ENCODE measurements at regions not wholly inside any gene's neighbourhood (a gene's known extent, or its start where the extent isn't known, plus 50 kb on each side); places are given as distances from the start of the nearest gene placed in this dataset.

DNA sequence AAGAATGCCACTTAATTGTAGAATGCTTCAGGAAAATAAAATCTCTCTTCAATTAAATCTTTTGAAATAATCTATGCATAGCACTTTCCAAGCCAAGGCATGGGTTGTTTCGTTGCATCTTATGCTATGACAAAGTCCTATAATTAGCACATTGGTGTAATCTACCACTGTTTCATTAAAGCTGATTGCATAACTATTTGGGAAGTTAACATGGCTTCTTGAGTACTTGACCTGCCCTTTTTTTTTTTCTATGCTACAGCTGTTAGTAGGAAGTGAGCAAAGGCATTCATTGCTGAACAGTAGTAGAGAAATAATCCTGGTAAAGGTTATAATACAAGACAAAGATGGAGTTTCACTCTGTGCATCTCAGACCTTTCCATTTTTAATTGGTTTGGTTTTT is 557.2 kb upstream of the CELF2 start:
- no peak for DNase-seq (ENCODE audit: low spot score)
- ChIA-PET POLR2A (ENCODE audit: low non-redundant PET) (no interaction called here), CTCF (no interaction called here)
- no peak overlapping the region for H3K27ac ChIP-seq
- TF ChIP-seq, protein P1, sequence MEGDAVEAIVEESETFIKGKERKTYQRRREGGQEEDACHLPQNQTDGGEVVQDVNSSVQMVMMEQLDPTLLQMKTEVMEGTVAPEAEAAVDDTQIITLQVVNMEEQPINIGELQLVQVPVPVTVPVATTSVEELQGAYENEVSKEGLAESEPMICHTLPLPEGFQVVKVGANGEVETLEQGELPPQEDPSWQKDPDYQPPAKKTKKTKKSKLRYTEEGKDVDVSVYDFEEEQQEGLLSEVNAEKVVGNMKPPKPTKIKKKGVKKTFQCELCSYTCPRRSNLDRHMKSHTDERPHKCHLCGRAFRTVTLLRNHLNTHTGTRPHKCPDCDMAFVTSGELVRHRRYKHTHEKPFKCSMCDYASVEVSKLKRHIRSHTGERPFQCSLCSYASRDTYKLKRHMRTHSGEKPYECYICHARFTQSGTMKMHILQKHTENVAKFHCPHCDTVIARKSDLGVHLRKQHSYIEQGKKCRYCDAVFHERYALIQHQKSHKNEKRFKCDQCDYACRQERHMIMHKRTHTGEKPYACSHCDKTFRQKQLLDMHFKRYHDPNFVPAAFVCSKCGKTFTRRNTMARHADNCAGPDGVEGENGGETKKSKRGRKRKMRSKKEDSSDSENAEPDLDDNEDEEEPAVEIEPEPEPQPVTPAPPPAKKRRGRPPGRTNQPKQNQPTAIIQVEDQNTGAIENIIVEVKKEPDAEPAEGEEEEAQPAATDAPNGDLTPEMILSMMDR (conservative IDR thresholded peaks at IDR 0.05; ENCODE audit: low read depth): no peak

DNA sequence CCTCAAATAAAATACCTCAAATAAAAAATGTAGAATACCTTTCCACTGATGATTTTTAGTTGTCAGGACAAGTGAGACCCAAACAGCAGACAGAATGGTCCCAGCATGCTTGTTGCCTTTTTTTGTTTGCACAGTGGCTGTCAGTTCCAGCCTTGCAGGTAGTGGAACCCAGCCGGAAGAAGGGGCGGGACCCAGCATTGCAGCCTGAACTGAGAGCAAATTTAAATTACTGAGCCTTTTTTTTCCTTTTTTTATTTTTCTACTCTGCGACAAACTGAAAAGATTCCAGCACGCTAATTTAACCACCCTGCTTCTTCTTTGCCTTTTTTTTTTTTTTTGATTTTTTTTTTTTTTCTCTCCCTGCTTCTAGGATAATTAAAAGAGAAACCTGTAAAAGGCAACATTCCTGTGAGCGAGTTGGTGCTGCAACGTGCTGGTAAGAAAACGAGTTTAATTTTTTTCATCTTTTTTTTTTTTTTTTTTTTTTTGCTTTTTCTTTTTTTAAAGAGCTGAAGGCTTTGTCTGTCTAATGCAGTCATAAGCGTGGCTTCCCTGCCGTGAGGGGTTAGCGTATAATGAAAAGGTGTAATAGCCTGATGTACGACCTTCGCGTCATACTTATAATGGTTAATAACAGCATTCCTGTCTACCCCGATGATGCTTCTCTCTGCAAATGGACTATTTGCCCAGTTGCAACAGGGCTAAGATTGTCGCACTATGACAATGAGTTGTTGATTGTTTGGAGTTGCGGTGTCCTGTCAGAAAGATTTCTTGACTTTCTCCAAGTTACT is 555.3 kb upstream of the CELF2 start:
- H3K27ac ChIP-seq: no peak overlapping the region
- no peak for DNase-seq (ENCODE audit: low spot score)
- ChIA-PET POLR2A (ENCODE audit: low non-redundant PET) (no interaction called here), CTCF (no interaction called here)
- TF ChIP-seq, protein P1 (conservative IDR thresholded peaks at IDR 0.05; ENCODE audit: low read depth): no peak

DNA sequence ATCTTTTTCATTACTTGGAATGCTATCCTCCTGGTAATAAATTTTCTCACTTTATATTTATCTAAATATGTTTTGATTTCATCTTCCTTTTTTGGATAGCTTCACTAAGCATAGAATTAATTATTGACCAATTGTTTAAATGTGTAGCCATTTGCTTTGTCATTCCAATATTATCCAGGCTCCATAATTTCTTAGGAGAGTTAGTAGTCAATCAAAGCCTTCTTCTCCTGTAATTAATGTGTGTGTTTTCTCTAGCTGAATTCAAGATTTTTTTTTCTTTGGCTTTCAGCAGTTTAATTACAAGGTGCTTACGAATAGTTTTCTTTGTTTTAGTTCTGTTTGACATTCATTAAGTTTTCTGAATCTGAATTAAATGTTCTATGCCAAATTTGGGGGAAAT is 545.9 kb upstream of the CELF2 start:
- ChIA-PET POLR2A (ENCODE audit: low non-redundant PET) (no interaction called here), CTCF (no interaction called here)
- DNase-seq (ENCODE audit: low spot score): no peak
- H3K27ac ChIP-seq: no peak overlapping the region
- TF ChIP-seq, protein P1 (conservative IDR thresholded peaks at IDR 0.05; ENCODE audit: low read depth): no peak

DNA sequence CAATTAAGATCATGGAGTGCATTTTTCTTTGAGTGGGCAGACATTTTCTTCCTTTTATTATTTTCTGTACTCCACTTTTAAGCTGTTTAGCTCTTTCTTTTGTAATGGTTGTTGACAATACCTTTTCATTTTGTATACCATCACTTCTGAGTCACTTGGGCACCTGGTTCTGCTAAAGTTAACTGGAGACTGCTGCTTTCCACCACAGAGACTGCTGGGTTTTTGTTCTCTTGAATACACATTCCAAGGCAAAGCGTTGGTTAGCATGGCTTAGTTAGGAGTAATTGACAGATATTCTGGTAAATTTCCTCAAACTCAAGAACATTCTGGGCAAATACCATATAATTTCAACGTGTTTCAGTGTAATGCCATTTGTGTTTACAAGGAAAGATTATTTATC is 541.9 kb upstream of the CELF2 start:
- ChIA-PET POLR2A (ENCODE audit: low non-redundant PET) (no interaction called here), CTCF (interaction anchor here (1.0 kb wide), 1 partner anchor 29 kb away, joined by 3 read pairs; no protein-coding TSS in a partner anchor)
- TF ChIP-seq, protein P1 (conservative IDR thresholded peaks at IDR 0.05; ENCODE audit: low read depth): no peak
- no peak overlapping the region for H3K27ac ChIP-seq
- no peak for DNase-seq (ENCODE audit: low spot score)

DNA sequence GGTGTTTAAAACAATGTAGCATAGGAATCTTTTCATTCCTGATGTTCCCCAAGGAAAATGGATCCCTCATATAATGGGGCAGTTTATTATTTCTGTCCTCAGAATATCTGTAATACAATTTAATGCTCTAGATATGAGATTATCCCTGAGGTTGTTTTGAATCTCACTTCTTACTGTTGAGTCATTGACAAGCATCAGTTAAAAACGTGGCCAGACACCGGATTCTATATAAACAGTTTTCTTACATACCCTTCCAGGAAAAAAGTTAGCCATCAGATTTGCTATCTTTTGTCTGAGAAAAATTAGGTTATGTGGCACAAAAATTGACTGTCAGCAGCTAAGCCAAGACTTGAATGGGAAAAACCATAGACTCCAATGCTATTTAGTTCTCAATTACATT is 539.8 kb upstream of the CELF2 start:
- ChIA-PET CTCF (interaction anchor here (0.6 kb wide), 1 partner anchor 629 kb away, joined by 3 read pairs; no protein-coding TSS in a partner anchor), POLR2A (ENCODE audit: low non-redundant PET) (no interaction called here)
- DNase-seq (ENCODE audit: low spot score): no peak
- TF ChIP-seq, protein P1 (conservative IDR thresholded peaks at IDR 0.05; ENCODE audit: low read depth): no peak
- H3K27ac ChIP-seq: no peak overlapping the region

DNA sequence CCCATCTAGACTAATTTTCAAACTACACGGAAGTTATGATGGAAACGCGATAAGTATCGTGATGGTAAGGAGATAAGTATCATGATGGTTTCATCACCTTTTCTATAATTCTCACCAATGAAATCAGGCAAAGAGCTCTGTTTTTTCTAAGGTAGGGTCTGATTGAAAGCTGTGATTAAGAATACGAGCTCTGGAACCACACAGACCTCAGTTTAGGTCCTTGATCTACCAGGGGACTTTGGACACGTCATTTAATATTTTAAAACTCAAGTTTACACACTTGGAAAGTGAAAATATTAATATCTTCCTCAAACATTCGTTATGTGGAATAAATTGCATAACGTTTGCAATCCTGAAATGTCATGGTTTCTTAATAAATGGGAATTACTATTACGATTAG is 538.2 kb upstream of the CELF2 start:
- TF ChIP-seq, protein P1 (conservative IDR thresholded peaks at IDR 0.05; ENCODE audit: low read depth): no peak
- no peak for DNase-seq (ENCODE audit: low spot score)
- no peak overlapping the region for H3K27ac ChIP-seq
- POLR2A ChIA-PET (ENCODE audit: low non-redundant PET): no interaction called here
- CTCF ChIA-PET: no interaction called here

Data from RWPE1 (cell line).